NCI-H1048 (cell line): ENCODE measurements at regions not wholly inside any gene's neighbourhood (a gene's known extent, or its start where the extent isn't known, plus 50 kb on each side); places are given as distances from the start of the nearest gene placed in this dataset.

Experiments
- DNase-seq: peaks from one replicate; lab custom pipeline; 2025; lab: John Stamatoyannopoulos, UW

GRCh38 chr2:71936076-71937030 is 211.3 kb downstream of the CYP26B1 start:
- no peak for DNase-seq

GRCh38 chr2:71935262-71935848 is 212.3 kb downstream of the CYP26B1 start:
- DNase-seq = no peak

GRCh38 chr2:71934595-71935261 is 212.9 kb downstream of the CYP26B1 start:
- no peak for DNase-seq

GRCh38 chr2:71934320-71934593 is 213.4 kb downstream of the CYP26B1 start:
- no peak for DNase-seq

GRCh38 chr2:71933467-71934319 is 214.0 kb downstream of the CYP26B1 start:
- no peak for DNase-seq

- no peak for DNase-seq
Observed at GRCh38 chr2:71932780-71933466, 214.7 kb downstream of the CYP26B1 start.

- no peak for DNase-seq
Observed at GRCh38 chr2:71932037-71932779, 215.5 kb downstream of the CYP26B1 start.

- no peak for DNase-seq
Observed at GRCh38 chr2:71930049-71930681, 217.5 kb downstream of the CYP26B1 start.

- DNase-seq = no peak
Observed at GRCh38 chr2:71929482-71929772, 218.2 kb downstream of the CYP26B1 start.

GRCh38 chr2:71928734-71929481 is 218.8 kb downstream of the CYP26B1 start:
- DNase-seq = no peak

GRCh38 chr2:71927757-71928715 is 219.6 kb downstream of the CYP26B1 start:
- no peak for DNase-seq

GRCh38 chr2:71926876-71927756 is 220.5 kb downstream of the CYP26B1 start:
- no peak for DNase-seq

GRCh38 chr2:71926089-71926447 is 221.6 kb downstream of the CYP26B1 start:
- no peak for DNase-seq

GRCh38 chr2:71925268-71926088 is 222.2 kb downstream of the CYP26B1 start:
- no peak for DNase-seq

GRCh38 chr2:71923887-71924533 is 223.7 kb downstream of the CYP26B1 start:
- peak; percentile 44 for DNase-seq

- no peak for DNase-seq
Observed at GRCh38 chr2:71923143-71923525, 224.5 kb downstream of the CYP26B1 start.
